ENCODE measurements at regions not wholly inside any gene's neighbourhood (a gene's known extent, or its start where the extent isn't known, plus 50 kb on each side); places are given as distances from the start of the nearest gene placed in this dataset.

- Histone ChIP-seq H3K4me1 (ENCODE audit: control insufficient read depth in 1 of 2, low read depth in 2 of 2) (no peaks in the 10 kb centered on the region), H3K36me3 (no peaks in the 10 kb centered on the region), H3K4me3 (no peak overlapping the region), H3K9me3 (no peaks in the 10 kb centered on the region), H3K27me3 (replicated peaks; ENCODE audit: insufficient read depth) (no peaks in the 10 kb centered on the region), H3K27ac (no peak overlapping the region)
- ATAC-seq (ENCODE audit: insufficient number of reproducible peaks, low FRiP score, low read depth): no peak
- TF ChIP-seq, protein P1, sequence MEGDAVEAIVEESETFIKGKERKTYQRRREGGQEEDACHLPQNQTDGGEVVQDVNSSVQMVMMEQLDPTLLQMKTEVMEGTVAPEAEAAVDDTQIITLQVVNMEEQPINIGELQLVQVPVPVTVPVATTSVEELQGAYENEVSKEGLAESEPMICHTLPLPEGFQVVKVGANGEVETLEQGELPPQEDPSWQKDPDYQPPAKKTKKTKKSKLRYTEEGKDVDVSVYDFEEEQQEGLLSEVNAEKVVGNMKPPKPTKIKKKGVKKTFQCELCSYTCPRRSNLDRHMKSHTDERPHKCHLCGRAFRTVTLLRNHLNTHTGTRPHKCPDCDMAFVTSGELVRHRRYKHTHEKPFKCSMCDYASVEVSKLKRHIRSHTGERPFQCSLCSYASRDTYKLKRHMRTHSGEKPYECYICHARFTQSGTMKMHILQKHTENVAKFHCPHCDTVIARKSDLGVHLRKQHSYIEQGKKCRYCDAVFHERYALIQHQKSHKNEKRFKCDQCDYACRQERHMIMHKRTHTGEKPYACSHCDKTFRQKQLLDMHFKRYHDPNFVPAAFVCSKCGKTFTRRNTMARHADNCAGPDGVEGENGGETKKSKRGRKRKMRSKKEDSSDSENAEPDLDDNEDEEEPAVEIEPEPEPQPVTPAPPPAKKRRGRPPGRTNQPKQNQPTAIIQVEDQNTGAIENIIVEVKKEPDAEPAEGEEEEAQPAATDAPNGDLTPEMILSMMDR (IDR thresholded peaks at IDR 0.05): no peak
- no peak for DNase-seq (ENCODE audit: low spot score)
These were observed 496.9 kb downstream of the TMA16 start for GRCh38 chr4:163991298-163991865.

DNA sequence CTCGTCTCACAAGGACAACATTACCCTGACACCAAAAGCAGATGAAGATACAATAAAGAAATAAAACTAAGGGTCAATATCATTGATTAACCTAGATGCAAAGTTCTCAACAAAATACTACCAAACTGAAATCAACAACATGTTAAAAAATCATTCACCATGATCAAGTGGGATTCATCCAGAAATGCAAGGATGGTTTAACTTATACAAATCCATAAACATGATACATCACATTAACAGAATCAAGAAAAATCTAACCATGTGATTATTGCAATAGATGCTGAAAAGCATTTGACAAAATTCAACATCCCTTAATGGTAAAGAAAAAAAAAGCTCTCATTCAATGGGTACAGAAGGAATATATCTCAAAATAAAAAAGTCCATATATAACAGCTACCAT is 514.9 kb downstream of the TMA16 start:
- H3K9me3 ChIP-seq: no peaks in the 10 kb centered on the region
- no peaks in the 10 kb centered on the region for H3K36me3 ChIP-seq
- H3K27me3 ChIP-seq (replicated peaks; ENCODE audit: insufficient read depth): no peaks in the 10 kb centered on the region
- no peak overlapping the region for H3K27ac ChIP-seq
- H3K4me3 ChIP-seq: no peak overlapping the region
- no peaks in the 10 kb centered on the region for H3K4me1 ChIP-seq (ENCODE audit: control insufficient read depth in 1 of 2, low read depth in 2 of 2)
- TF ChIP-seq, protein P1 (IDR thresholded peaks at IDR 0.05): no peak
- ATAC-seq (ENCODE audit: insufficient number of reproducible peaks, low FRiP score, low read depth): no peak
- no peak for DNase-seq (ENCODE audit: low spot score)

GRCh38 chr4:164011791-164012190 is 517.3 kb downstream of the TMA16 start:
- Histone ChIP-seq H3K4me1 (ENCODE audit: control insufficient read depth in 1 of 2, low read depth in 2 of 2) (no peaks in the 10 kb centered on the region), H3K4me3 (no peak overlapping the region), H3K27me3 (replicated peaks; ENCODE audit: insufficient read depth) (no peaks in the 10 kb centered on the region), H3K36me3 (no peaks in the 10 kb centered on the region), H3K27ac (no peak overlapping the region), H3K9me3 (no peaks in the 10 kb centered on the region)
- DNase-seq (ENCODE audit: low spot score) (no peak), ATAC-seq (ENCODE audit: insufficient number of reproducible peaks, low FRiP score, low read depth) (no peak)
- TF ChIP-seq, protein P1 (IDR thresholded peaks at IDR 0.05): no peak

DNA sequence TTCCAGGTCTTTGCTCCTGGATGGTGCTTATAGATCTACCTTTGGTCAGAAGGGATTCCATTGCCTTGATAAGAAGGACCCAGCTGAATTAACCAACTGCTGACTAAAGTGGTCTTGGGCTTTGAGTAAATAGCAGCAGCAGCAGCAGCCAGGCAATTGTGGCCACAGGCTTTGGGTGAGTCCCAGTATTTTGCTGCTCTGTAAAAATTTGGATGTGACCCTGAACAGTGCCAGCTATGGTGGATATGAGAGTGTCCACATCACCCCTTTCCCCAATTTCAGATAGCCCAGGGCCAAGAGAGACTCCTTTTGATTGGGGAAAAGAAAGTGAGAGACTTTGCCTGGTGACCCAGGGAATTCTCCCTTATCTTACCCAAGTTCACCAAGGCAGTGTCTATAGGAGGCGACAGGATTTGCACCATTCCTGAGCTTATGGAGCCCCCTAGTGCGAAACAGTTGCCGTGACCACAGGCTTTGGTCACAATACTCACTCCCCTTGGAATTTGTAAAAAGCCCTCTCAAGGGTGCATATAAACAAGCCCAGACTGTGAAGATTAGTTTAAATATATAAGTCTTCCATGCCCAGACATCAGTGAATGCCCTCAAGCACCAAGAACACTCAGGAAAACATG is 518.0 kb downstream of the TMA16 start:
- Histone ChIP-seq H3K27ac (no peak overlapping the region), H3K4me1 (ENCODE audit: control insufficient read depth in 1 of 2, low read depth in 2 of 2) (no peaks in the 10 kb centered on the region), H3K4me3 (no peak overlapping the region), H3K36me3 (no peaks in the 10 kb centered on the region), H3K27me3 (replicated peaks; ENCODE audit: insufficient read depth) (no peaks in the 10 kb centered on the region), H3K9me3 (no peaks in the 10 kb centered on the region)
- TF ChIP-seq, protein P1 (IDR thresholded peaks at IDR 0.05): no peak
- DNase-seq (ENCODE audit: low spot score): no peak
- ATAC-seq (ENCODE audit: insufficient number of reproducible peaks, low FRiP score, low read depth): no peak

GRCh38 chr4:164021947-164022346 is 527.5 kb downstream of the TMA16 start:
- TF ChIP-seq, protein P1 (IDR thresholded peaks at IDR 0.05): no peak
- no peaks in the 10 kb centered on the region for H3K9me3 ChIP-seq
- no peak overlapping the region for H3K27ac ChIP-seq
- no peaks in the 10 kb centered on the region for H3K4me1 ChIP-seq (ENCODE audit: control insufficient read depth in 1 of 2, low read depth in 2 of 2)
- no peak overlapping the region for H3K4me3 ChIP-seq
- ATAC-seq (ENCODE audit: insufficient number of reproducible peaks, low FRiP score, low read depth) (no peak), DNase-seq (ENCODE audit: low spot score) (no peak)
- no peaks in the 10 kb centered on the region for H3K36me3 ChIP-seq
- no peaks in the 10 kb centered on the region for H3K27me3 ChIP-seq (replicated peaks; ENCODE audit: insufficient read depth)
